ENCODE measurements at regions not wholly inside any gene's neighbourhood (a gene's known extent, or its start where the extent isn't known, plus 50 kb on each side); places are given as distances from the start of the nearest gene placed in this dataset.

- no peak for TF ChIP-seq CTCF (conservative IDR thresholded peaks at IDR 0.05)
- TF ChIP-seq ZFX (IDR thresholded peaks at IDR 0.05): no peak
These were observed 264.5 kb upstream of the ANKRD50 start for GRCh38 chr4:124977045-124977444.
